ENCODE measurements at regions not wholly inside any gene's neighbourhood (a gene's known extent, or its start where the extent isn't known, plus 50 kb on each side); places are given as distances from the start of the nearest gene placed in this dataset.

GRCh38 chr1:193619911-193620310, 433.5 kb upstream of the B3GALT2 start:
- no peaks in the 10 kb centered on the region for H3K4me1 ChIP-seq (ENCODE audit: control insufficient read depth, insufficient read depth, low read length)
- no peak overlapping the region for H3K9ac ChIP-seq (ENCODE audit: low read length)
- no peak overlapping the region for H3K4me3 ChIP-seq (ENCODE audit: low read length)
- no peaks in the 10 kb centered on the region for H3K36me3 ChIP-seq (ENCODE audit: control insufficient read depth, insufficient read depth, low read length)
- no peaks in the 10 kb centered on the region for H3K9me3 ChIP-seq (ENCODE audit: control insufficient read depth, low read length)
- H3K27me3 ChIP-seq (ENCODE audit: control insufficient read depth, insufficient read depth, low read length): no peaks in the 10 kb centered on the region

- no peaks in the 10 kb centered on the region for H3K4me1 ChIP-seq (ENCODE audit: control insufficient read depth, insufficient read depth, low read length)
- no peaks in the 10 kb centered on the region for H3K36me3 ChIP-seq (ENCODE audit: control insufficient read depth, insufficient read depth, low read length)
- no peaks in the 10 kb centered on the region for H3K27me3 ChIP-seq (ENCODE audit: control insufficient read depth, insufficient read depth, low read length)
- no peak overlapping the region for H3K4me3 ChIP-seq (ENCODE audit: low read length)
- H3K9me3 ChIP-seq (ENCODE audit: control insufficient read depth, low read length): no peaks in the 10 kb centered on the region
- no peak overlapping the region for H3K9ac ChIP-seq (ENCODE audit: low read length)
These were observed 428.4 kb upstream of the B3GALT2 start for GRCh38 chr1:193614817-193615216.

- H3K9ac ChIP-seq (ENCODE audit: low read length): no peak overlapping the region
- no peaks in the 10 kb centered on the region for H3K9me3 ChIP-seq (ENCODE audit: control insufficient read depth, low read length)
- no peaks in the 10 kb centered on the region for H3K27me3 ChIP-seq (ENCODE audit: control insufficient read depth, insufficient read depth, low read length)
- no peak overlapping the region for H3K4me3 ChIP-seq (ENCODE audit: low read length)
- no peaks in the 10 kb centered on the region for H3K4me1 ChIP-seq (ENCODE audit: control insufficient read depth, insufficient read depth, low read length)
- H3K36me3 ChIP-seq (ENCODE audit: control insufficient read depth, insufficient read depth, low read length): no peaks in the 10 kb centered on the region
These were observed 427.9 kb upstream of the B3GALT2 start for GRCh38 chr1:193614275-193614674.

GRCh38 chr1:193613041-193613440, 426.6 kb upstream of the B3GALT2 start:
- Histone ChIP-seq H3K9me3 (ENCODE audit: control insufficient read depth, low read length) (no peaks in the 10 kb centered on the region), H3K9ac (ENCODE audit: low read length) (no peak overlapping the region), H3K4me3 (ENCODE audit: low read length) (no peak overlapping the region), H3K27me3 (ENCODE audit: control insufficient read depth, insufficient read depth, low read length) (no peaks in the 10 kb centered on the region), H3K4me1 (ENCODE audit: control insufficient read depth, insufficient read depth, low read length) (no peaks in the 10 kb centered on the region), H3K36me3 (ENCODE audit: control insufficient read depth, insufficient read depth, low read length) (no peaks in the 10 kb centered on the region)

GRCh38 chr1:193609592-193609991, 423.2 kb upstream of the B3GALT2 start:
- H3K4me3 ChIP-seq (ENCODE audit: low read length): no peak overlapping the region
- H3K4me1 ChIP-seq (ENCODE audit: control insufficient read depth, insufficient read depth, low read length): no peaks in the 10 kb centered on the region
- no peaks in the 10 kb centered on the region for H3K36me3 ChIP-seq (ENCODE audit: control insufficient read depth, insufficient read depth, low read length)
- no peaks in the 10 kb centered on the region for H3K27me3 ChIP-seq (ENCODE audit: control insufficient read depth, insufficient read depth, low read length)
- no peak overlapping the region for H3K9ac ChIP-seq (ENCODE audit: low read length)
- no peaks in the 10 kb centered on the region for H3K9me3 ChIP-seq (ENCODE audit: control insufficient read depth, low read length)

GRCh38 chr1:193607787-193608186, 421.4 kb upstream of the B3GALT2 start:
- H3K36me3 ChIP-seq (ENCODE audit: control insufficient read depth, insufficient read depth, low read length): no peaks in the 10 kb centered on the region
- no peak overlapping the region for H3K4me3 ChIP-seq (ENCODE audit: low read length)
- no peak overlapping the region for H3K9ac ChIP-seq (ENCODE audit: low read length)
- H3K4me1 ChIP-seq (ENCODE audit: control insufficient read depth, insufficient read depth, low read length): no peaks in the 10 kb centered on the region
- H3K27me3 ChIP-seq (ENCODE audit: control insufficient read depth, insufficient read depth, low read length): no peaks in the 10 kb centered on the region
- H3K9me3 ChIP-seq (ENCODE audit: control insufficient read depth, low read length): no peaks in the 10 kb centered on the region

- Histone ChIP-seq H3K4me1 (ENCODE audit: control insufficient read depth, insufficient read depth, low read length) (no peaks in the 10 kb centered on the region), H3K27me3 (ENCODE audit: control insufficient read depth, insufficient read depth, low read length) (no peaks in the 10 kb centered on the region), H3K9ac (ENCODE audit: low read length) (no peak overlapping the region), H3K36me3 (ENCODE audit: control insufficient read depth, insufficient read depth, low read length) (no peaks in the 10 kb centered on the region), H3K4me3 (ENCODE audit: low read length) (no peak overlapping the region), H3K9me3 (ENCODE audit: control insufficient read depth, low read length) (no peaks in the 10 kb centered on the region)
These were observed 419.6 kb upstream of the B3GALT2 start for GRCh38 chr1:193606035-193606434.

- no peak overlapping the region for H3K4me3 ChIP-seq (ENCODE audit: low read length)
- H3K27me3 ChIP-seq (ENCODE audit: control insufficient read depth, insufficient read depth, low read length): no peaks in the 10 kb centered on the region
- H3K36me3 ChIP-seq (ENCODE audit: control insufficient read depth, insufficient read depth, low read length): no peaks in the 10 kb centered on the region
- no peaks in the 10 kb centered on the region for H3K4me1 ChIP-seq (ENCODE audit: control insufficient read depth, insufficient read depth, low read length)
- no peak overlapping the region for H3K9ac ChIP-seq (ENCODE audit: low read length)
- no peaks in the 10 kb centered on the region for H3K9me3 ChIP-seq (ENCODE audit: control insufficient read depth, low read length)
These were observed 416.3 kb upstream of the B3GALT2 start for GRCh38 chr1:193602705-193603104.

- Histone ChIP-seq H3K27me3 (ENCODE audit: control insufficient read depth, insufficient read depth, low read length) (no peaks in the 10 kb centered on the region), H3K4me1 (ENCODE audit: control insufficient read depth, insufficient read depth, low read length) (no peaks in the 10 kb centered on the region), H3K36me3 (ENCODE audit: control insufficient read depth, insufficient read depth, low read length) (no peaks in the 10 kb centered on the region), H3K9ac (ENCODE audit: low read length) (no peak overlapping the region), H3K4me3 (ENCODE audit: low read length) (no peak overlapping the region), H3K9me3 (ENCODE audit: control insufficient read depth, low read length) (no peaks in the 10 kb centered on the region)
These were observed 406.9 kb upstream of the B3GALT2 start for GRCh38 chr1:193593147-193593885.

- Histone ChIP-seq H3K36me3 (ENCODE audit: control insufficient read depth, insufficient read depth, low read length) (no peaks in the 10 kb centered on the region), H3K9ac (ENCODE audit: low read length) (no peak overlapping the region), H3K4me1 (ENCODE audit: control insufficient read depth, insufficient read depth, low read length) (no peaks in the 10 kb centered on the region), H3K4me3 (ENCODE audit: low read length) (no peak overlapping the region), H3K27me3 (ENCODE audit: control insufficient read depth, insufficient read depth, low read length) (no peaks in the 10 kb centered on the region), H3K9me3 (ENCODE audit: control insufficient read depth, low read length) (no peaks in the 10 kb centered on the region)
These were observed 405.9 kb upstream of the B3GALT2 start for GRCh38 chr1:193592317-193592716.

- H3K4me1 ChIP-seq (ENCODE audit: control insufficient read depth, insufficient read depth, low read length): no peaks in the 10 kb centered on the region
- H3K9me3 ChIP-seq (ENCODE audit: control insufficient read depth, low read length): no peaks in the 10 kb centered on the region
These were observed 403.7 kb upstream of the B3GALT2 start for GRCh38 chr1:193590102-193590501.

GRCh38 chr1:193589597-193590040, 403.2 kb upstream of the B3GALT2 start:
- no peaks in the 10 kb centered on the region for H3K27me3 ChIP-seq (ENCODE audit: control insufficient read depth, insufficient read depth, low read length)
- H3K9me3 ChIP-seq (ENCODE audit: control insufficient read depth, low read length): no peaks in the 10 kb centered on the region

More at GRCh38 chr1:193590102-193590501, 403.7 kb upstream of the B3GALT2 start:
- Histone ChIP-seq H3K9ac (ENCODE audit: low read length) (no peak overlapping the region), H3K4me3 (ENCODE audit: low read length) (no peak overlapping the region), H3K36me3 (ENCODE audit: control insufficient read depth, insufficient read depth, low read length) (no peaks in the 10 kb centered on the region), H3K27me3 (ENCODE audit: control insufficient read depth, insufficient read depth, low read length) (no peaks in the 10 kb centered on the region)

More at GRCh38 chr1:193589597-193590040, 403.2 kb upstream of the B3GALT2 start:
- Histone ChIP-seq H3K4me3 (ENCODE audit: low read length) (no peak overlapping the region), H3K9ac (ENCODE audit: low read length) (no peak overlapping the region), H3K4me1 (ENCODE audit: control insufficient read depth, insufficient read depth, low read length) (no peaks in the 10 kb centered on the region), H3K36me3 (ENCODE audit: control insufficient read depth, insufficient read depth, low read length) (no peaks in the 10 kb centered on the region)
